Skin of body (tissue), 1 donor: ENCODE measurements at regions not wholly inside any gene's neighbourhood (a gene's known extent, or its start where the extent isn't known, plus 50 kb on each side); places are given as distances from the start of the nearest gene placed in this dataset.

Source experiments
- DNase-seq: peaks from one replicate; lab custom pipeline; 2025; lab: John Stamatoyannopoulos, UW

GRCh38 chr3:164577667-164578210 is 500.6 kb downstream of the SI start:
- DNase-seq: no peak

DNA sequence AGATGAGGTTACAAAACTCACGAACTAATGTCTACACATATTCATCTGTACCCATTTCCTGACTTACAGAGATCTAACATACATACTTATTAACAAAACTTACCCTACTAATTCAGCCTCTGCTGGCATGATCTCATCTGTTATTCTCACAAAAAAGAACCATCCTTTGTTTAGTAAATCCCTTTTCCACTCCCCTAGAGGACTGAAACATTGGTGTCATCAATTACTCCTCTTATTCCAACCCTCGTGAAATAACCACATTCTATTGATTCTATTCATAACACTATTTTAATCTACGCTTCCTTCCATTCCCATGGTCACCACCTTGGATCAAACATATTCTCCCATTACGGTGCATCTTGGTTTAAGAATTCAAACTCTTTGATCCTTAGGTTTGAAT is 505.9 kb downstream of the SI start:
- DNase-seq: no peak

GRCh38 chr3:164550857-164551256 is 527.4 kb downstream of the SI start:
- DNase-seq: no peak

- DNase-seq: no peak
These were observed 539.1 kb downstream of the SI start for GRCh38 chr3:164539215-164539614.

- DNase-seq: no peak
These were observed 540.8 kb downstream of the SI start for GRCh38 chr3:164537485-164537884.

GRCh38 chr3:164533275-164533674 is 545.0 kb downstream of the SI start:
- DNase-seq: no peak

DNA sequence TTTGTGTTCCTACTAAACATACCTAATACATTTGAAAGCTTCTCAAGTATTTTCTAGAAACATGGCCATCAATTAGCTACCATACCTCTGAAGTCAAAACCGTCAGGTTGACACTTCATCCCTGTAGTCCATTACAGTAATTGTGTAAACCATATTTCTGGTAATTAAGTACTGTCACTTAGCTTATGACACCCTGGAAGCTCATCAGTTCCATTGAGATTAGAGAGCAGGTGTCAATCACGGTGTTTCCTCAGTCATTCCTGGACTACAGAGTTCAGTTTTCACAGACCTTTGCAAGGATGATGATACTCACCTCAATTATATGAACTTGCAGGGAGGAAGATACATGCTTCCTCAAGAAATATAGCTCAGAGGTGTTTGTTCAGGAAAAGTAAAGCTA is 552.0 kb downstream of the SI start:
- no peak for DNase-seq

- no peak for DNase-seq
These were observed 554.1 kb downstream of the SI start for GRCh38 chr3:164524201-164524600.

DNA sequence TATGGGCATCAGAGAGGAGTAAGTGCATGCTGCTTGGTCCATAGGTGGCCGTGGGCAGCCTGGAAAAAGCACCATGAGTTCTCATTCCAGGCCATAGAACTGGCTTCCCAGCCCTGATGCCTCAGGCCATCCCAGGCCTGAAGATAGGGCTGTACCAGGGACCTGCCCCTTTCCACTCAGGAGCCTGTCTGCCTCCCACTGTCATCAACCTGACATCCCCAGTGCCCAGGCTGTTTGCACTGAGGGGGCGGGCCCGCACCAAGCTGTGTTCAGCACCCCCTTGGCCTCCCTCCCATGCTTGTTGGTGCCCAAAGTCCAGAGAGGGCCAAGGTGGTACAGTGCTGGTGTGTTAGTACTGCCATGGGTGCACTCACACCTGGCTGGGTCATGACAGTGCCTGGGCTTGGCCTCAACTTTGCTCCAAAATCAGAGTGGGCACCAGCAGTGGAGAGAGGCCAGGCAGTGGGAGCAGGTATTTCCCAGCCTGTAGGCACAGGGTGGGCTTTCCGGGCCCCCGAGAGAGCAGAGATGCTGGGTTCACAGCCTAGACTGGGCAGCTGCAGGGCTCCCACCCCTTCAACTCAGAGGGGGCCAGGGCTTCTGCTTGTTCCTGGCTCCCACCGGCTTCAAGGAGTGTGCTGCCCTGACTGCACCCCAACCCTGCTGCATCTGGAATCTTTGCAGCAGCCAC is 556.1 kb downstream of the SI start:
- no peak for DNase-seq

GRCh38 chr3:164521644-164522043 is 556.7 kb downstream of the SI start:
- no peak for DNase-seq

- DNase-seq: no peak
These were observed 557.2 kb downstream of the SI start for GRCh38 chr3:164521139-164521538.

DNA sequence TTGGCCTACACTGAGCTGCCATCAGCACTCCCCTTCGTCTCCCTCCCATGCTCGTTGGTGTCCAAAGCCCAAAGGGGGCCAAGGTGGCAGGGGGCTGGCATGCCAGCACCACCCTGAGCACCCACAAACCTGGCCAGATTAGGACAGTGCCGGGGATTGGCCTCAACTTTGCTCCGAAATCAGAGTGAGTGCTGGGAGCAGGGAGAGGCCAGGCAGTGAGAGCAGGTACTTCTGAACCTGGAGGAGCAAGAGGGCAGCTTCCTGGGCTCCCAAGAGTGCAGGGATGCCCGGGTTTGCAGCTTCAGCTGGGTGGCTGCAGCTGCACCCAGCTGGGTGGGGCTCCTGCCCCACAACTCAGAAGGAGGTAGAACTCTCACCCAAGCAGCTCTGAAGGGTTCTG is 563.0 kb downstream of the SI start:
- no peak for DNase-seq

DNA sequence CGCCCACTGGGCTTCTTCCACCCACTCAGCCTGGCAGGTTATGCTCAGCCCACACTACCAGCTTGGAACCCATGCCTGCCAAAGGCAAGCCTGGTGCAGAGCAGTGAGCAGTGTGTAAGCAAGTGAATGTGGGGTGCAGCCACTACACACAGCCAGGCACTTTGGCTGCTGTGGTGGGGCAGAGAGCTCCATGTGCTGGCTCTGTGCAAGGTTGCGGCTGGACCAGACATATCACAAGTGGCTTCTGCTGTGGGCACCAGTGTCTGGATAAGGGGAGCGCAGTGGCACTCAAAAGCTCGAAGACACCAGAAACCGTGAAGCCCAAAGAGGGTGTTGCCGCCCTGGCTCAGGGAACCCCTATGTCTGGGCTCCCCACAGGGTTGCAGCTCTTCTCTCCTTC is 563.7 kb downstream of the SI start:
- DNase-seq: no peak

DNA sequence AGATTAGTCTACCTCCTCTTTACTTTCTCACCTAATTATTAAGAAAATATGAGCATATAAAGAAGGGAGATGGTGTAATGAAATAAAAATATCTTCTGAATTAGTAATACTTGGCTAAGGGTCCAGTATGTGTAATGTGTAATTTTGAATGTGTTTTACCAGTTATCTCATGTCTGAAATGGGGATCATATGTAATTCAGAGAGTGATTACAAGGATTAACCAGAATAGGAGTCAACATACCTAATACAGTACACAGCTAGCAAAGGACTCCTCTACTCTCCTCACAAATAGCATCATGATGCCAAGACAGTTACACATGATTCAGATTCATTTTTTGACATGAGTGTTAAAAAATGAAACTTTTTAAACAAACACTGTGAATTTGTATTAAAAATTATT is 570.4 kb downstream of the SI start:
- no peak for DNase-seq

- no peak for DNase-seq
These were observed 579.4 kb downstream of the SI start for GRCh38 chr3:164498917-164499316.

DNA sequence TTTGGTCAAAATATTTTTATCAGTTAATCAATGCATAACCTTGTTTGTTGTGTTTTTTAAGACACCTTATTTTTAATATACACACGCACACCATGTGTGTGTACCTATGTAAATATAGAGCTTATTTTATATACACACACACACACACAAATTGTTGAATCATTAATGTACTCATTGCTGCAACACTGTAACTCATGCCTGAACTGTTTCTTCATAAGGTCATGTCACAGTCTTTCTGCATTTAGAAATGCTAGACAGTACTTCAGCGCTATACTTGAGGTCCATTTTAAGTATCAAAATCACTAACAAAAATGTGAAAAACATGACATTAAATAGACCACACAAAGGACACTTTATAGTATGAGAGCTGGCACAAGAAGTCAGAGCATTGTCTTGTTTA is 589.4 kb downstream of the SI start:
- no peak for DNase-seq

- DNase-seq: peak; percentile 28
These were observed 592.1 kb downstream of the SI start for GRCh38 chr3:164486150-164486549.

- DNase-seq: no peak
These were observed 598.3 kb downstream of the SI start for GRCh38 chr3:164479978-164480377.

- no peak for DNase-seq
These were observed 598.9 kb downstream of the SI start for GRCh38 chr3:164479406-164479805.

GRCh38 chr3:164478323-164478722 is 600.0 kb downstream of the SI start:
- no peak for DNase-seq

DNA sequence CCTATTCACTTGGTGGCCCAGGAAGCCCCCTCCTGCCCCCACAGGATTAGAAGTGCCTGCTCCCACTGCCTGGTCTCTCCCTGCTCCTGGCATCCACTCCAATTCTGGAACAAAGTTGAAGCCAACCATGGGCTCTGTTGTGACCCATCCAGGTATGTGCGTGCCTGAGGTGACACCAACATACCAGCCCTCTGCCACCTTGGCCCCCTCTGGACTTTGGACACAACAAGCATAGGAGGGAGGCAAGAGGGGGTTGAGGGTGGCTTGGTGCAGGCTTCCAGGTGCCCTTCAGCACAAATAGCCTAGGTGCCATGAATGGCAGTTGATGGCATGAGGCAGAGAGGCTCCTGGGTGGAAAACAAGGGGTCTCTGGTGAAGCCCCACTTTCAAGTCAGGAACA is 600.9 kb downstream of the SI start:
- DNase-seq: no peak

DNA sequence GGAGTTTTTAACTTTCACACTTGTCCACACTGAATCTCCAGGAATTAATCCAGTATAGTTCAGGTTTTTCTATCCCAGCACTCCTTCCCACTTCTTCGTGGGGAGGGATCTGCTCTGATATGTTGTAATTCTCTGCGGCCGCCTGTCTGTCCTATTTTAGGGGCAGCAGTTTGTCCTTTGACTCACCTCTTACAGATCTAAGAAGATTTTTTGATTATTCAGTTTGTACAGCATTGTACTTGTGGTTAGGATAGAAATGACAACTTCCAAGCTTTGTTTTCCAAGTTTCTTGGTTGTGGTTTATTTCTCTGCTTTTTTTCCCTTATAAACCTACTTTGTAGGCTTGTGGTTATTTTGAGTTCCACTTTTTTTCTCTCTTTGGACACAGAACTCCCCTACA is 601.7 kb downstream of the SI start:
- no peak for DNase-seq

DNA sequence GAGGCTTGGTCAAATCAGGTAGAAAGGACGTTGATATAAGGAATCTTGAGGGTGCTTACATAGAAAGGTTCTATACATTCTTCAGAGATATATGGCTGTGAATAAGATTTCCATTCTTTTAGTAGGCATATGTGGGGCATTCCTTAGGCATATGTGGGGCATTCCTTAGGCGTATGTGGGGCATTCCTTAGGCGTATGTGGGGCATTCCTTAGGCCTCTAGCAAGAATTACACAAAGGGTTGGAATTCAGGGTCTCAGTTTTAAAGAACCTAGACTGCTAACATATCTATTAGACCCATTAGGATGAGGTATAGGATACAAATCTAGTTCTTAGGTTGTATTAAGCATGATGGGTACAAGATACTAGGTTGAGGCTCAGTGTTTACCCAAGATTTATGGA is 607.8 kb downstream of the SI start:
- no peak for DNase-seq

DNA sequence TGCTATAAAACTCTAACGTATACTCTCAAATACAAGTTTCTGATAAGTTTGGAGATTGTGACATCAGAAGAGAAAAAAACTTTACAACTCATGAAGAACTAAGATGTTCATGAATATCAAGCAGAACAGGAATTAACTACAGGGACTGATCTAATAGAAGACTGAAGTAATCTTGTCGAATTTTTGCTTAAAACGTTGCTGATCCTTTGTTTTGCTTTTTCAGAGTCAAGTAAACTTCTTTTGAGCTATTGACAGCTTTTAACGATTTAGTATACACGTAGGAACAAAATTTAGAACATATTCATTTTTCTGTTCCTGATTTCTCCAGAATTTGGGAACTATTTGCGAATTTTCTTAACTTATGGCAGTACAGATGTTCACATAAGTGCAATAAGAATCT is 610.2 kb downstream of the SI start:
- DNase-seq: no peak
